Neural cell (in vitro differentiated cells): ENCODE measurements at regions not wholly inside any gene's neighbourhood (a gene's known extent, or its start where the extent isn't known, plus 50 kb on each side); places are given as distances from the start of the nearest gene placed in this dataset.

Experiments used
- H2AFZ ChIP-seq: fragments of 200-600, 300-800 bp; sonication (generic), shearing (Covaris generic); 2 replicates; pipeline ENCODE4 v1.6.0; 2014; ENCODE audit warnings: low read depth, mild to moderate bottlenecking, antibody characterized with exemption, low read length, moderate library complexity
- H3F3A ChIP-seq: fragments of 200-600 bp; shearing (Covaris generic); 2 replicates; pipeline ENCODE4 v1.6.1; 2016; ENCODE audit warnings: mild to moderate bottlenecking, moderate library complexity, mixed read lengths, antibody characterized with exemption, low read length; ENCODE audit not compliant: insufficient read depth, poor library complexity, severe bottlenecking
- H3K27ac ChIP-seq: fragments of 200-600, 300-800 bp; sonication (generic), shearing (Covaris generic); 2 replicates; pipeline ENCODE4 v1.5.1; 2014; ENCODE audit warnings: mild to moderate bottlenecking, low read length, moderate library complexity
- H3K27me3 ChIP-seq: fragments of 300-800, 200-600 bp; sonication (generic), shearing (Covaris generic); 2 replicates; pipeline ENCODE4 v1.6.0; 2014; ENCODE audit warnings: mild to moderate bottlenecking, low read depth, low read length, moderate library complexity; ENCODE audit not compliant: insufficient read depth
- H3K36me3 ChIP-seq: fragments of 300-800, 200-600 bp; sonication (generic), shearing (Covaris generic); 2 replicates; pipeline ENCODE4 v1.5.1; 2014; ENCODE audit warnings: mild to moderate bottlenecking, antibody characterized with exemption, low read length, moderate library complexity; ENCODE audit not compliant: insufficient read depth
- H3K4me2 ChIP-seq: fragments of 300-800, 200-600 bp; sonication (generic), shearing (Covaris generic); 2 replicates; pipeline ENCODE4 v1.6.0; 2014; ENCODE audit warnings: mild to moderate bottlenecking, low read length
- H3K4me3 ChIP-seq: fragments of 300-800, 200-600 bp; sonication (generic), shearing (Covaris generic); 2 replicates; pipeline ENCODE4 v1.5.1; 2014; ENCODE audit warnings: mild to moderate bottlenecking, low read length, moderate library complexity
- H3K79me2 ChIP-seq: fragments of 200-600 bp; shearing (Covaris generic); replicated peaks from 2 replicates; pipeline ENCODE4 v1.6.0; 2014; ENCODE audit warnings: mild to moderate bottlenecking, low read length, moderate library complexity; ENCODE audit not compliant: insufficient read depth
- H3K9ac ChIP-seq: fragments of 300-800, 200-600 bp; sonication (generic), shearing (Covaris generic); 2 replicates; pipeline ENCODE4 v1.6.1; 2016; ENCODE audit warnings: mild to moderate bottlenecking, low read length, mixed read lengths
- H3K9me2 ChIP-seq: fragments of 200-600 bp; shearing (Covaris generic); 2 replicates; pipeline ENCODE4 v1.6.1; 2016; ENCODE audit warnings: mild to moderate bottlenecking, low read length, mixed read lengths; ENCODE audit not compliant: insufficient read depth
- H3K9me3 ChIP-seq: fragments of 200-600, 300-800 bp; sonication (generic), shearing (Covaris generic); 2 replicates; pipeline ENCODE4 v1.6.1; 2016; ENCODE audit warnings: mild to moderate bottlenecking, mixed run types, low read length, moderate library complexity, mixed read lengths
- H4K20me1 ChIP-seq: fragments of 200-600 bp; shearing (Covaris generic); 2 replicates; pipeline ENCODE4 v1.6.1; 2016; ENCODE audit warnings: mild to moderate bottlenecking, mixed run types; ENCODE audit not compliant: insufficient read depth
- EP300 ChIP-seq: fragments of 450-650 bp; conservative IDR thresholded peaks from 2 replicates; pipeline ENCODE4 v1.6.1; 2014; ENCODE audit warnings: antibody characterized with exemption, mild to moderate bottlenecking, moderate library complexity; ENCODE audit not compliant: poor library complexity, severe bottlenecking
- EZH2 ChIP-seq: fragments of 200-600, 300-800 bp; shearing (Covaris generic), sonication (generic); IDR thresholded peaks from 2 replicates; pipeline ENCODE4 v1.6.1; 2014; ENCODE audit warnings: antibody characterized with exemption, low read length, borderline replicate concordance, mild to moderate bottlenecking; ENCODE audit not compliant: insufficient read depth, poor library complexity, severe bottlenecking
- MXI1 ChIP-seq: fragments of 450-650 bp; conservative IDR thresholded peaks from 2 replicates; pipeline ENCODE4 v1.6.1; 2014; ENCODE audit warnings: antibody characterized with exemption, mild to moderate bottlenecking; ENCODE audit not compliant: poor library complexity, severe bottlenecking
- POLR2AphosphoS5 ChIP-seq: IDR thresholded peaks from 2 replicates; pipeline ENCODE4 v1.6.1; 2012
- RAD21 ChIP-seq: fragments of 450-650 bp; conservative IDR thresholded peaks from 2 replicates; pipeline ENCODE4 v1.6.1; 2014; ENCODE audit warnings: antibody characterized with exemption, mild to moderate bottlenecking, moderate library complexity
- SMC3 ChIP-seq: fragments of 450-650 bp; conservative IDR thresholded peaks from 2 replicates; pipeline ENCODE4 v1.6.1; 2014; ENCODE audit warnings: antibody characterized with exemption, mild to moderate bottlenecking, moderate library complexity; ENCODE audit not compliant: poor library complexity
- TAF1 ChIP-seq: IDR thresholded peaks from 2 replicates; pipeline ENCODE4 v1.6.1; 2012; ENCODE audit warnings: low read depth
- TF ChIP-seq, protein P1 (sequence below): IDR thresholded peaks from 2 replicates; pipeline ENCODE4 v1.6.1; 2012; ENCODE audit warnings: borderline replicate concordance
- TF ChIP-seq, protein P2 (sequence below): fragments of 450-650 bp; IDR thresholded peaks from 2 replicates; pipeline ENCODE4 v1.5.1; 2014; ENCODE audit warnings: antibody characterized with exemption, mild to moderate bottlenecking, moderate library complexity; ENCODE audit not compliant: poor library complexity, severe bottlenecking

DNA sequence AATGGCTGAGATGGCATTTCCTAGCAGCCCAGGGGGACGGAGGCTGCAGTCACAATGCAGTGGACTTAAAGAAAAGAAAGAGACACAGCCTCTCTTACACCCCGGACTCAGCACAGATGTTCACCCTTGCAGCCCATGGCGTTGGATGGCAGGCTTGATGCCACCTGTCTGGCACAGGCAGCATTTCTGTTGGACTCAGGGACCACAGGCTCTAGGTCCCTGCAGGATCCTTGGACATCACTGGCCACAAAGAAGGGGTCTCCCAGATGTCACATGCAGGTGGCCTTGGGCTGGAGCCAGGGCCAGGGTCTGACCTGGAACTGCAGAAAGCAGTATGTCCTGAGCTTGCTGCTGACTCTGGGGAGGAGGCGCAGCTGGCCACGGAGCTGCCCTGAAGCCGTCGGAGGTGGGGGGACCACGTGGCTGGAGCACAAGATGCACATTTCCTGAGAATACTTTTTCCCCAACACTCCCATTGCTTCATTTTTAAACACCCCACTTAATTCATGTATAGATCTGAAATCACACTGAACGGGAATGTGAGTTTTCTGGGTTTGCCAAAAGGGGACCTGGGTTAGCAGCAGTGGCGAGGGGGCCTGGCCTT lies 102.3 kb upstream of the SULF2 start:
- TF ChIP-seq TAF1 (no peak), MXI1 (no peak), EZH2 (no peak), RAD21 (no peak)
- TF ChIP-seq, protein P1, sequence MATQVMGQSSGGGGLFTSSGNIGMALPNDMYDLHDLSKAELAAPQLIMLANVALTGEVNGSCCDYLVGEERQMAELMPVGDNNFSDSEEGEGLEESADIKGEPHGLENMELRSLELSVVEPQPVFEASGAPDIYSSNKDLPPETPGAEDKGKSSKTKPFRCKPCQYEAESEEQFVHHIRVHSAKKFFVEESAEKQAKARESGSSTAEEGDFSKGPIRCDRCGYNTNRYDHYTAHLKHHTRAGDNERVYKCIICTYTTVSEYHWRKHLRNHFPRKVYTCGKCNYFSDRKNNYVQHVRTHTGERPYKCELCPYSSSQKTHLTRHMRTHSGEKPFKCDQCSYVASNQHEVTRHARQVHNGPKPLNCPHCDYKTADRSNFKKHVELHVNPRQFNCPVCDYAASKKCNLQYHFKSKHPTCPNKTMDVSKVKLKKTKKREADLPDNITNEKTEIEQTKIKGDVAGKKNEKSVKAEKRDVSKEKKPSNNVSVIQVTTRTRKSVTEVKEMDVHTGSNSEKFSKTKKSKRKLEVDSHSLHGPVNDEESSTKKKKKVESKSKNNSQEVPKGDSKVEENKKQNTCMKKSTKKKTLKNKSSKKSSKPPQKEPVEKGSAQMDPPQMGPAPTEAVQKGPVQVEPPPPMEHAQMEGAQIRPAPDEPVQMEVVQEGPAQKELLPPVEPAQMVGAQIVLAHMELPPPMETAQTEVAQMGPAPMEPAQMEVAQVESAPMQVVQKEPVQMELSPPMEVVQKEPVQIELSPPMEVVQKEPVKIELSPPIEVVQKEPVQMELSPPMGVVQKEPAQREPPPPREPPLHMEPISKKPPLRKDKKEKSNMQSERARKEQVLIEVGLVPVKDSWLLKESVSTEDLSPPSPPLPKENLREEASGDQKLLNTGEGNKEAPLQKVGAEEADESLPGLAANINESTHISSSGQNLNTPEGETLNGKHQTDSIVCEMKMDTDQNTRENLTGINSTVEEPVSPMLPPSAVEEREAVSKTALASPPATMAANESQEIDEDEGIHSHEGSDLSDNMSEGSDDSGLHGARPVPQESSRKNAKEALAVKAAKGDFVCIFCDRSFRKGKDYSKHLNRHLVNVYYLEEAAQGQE: no peak
- Histone ChIP-seq H4K20me1 (no peaks in the 10 kb centered on the region), H3K27ac (no peak overlapping the region), H3K9me2 (no peaks in the 10 kb centered on the region), H2AFZ (no peak overlapping the region), H3K79me2 (no peaks in the 10 kb centered on the region), H3F3A (no peaks in the 10 kb centered on the region), H3K4me2 (no peak overlapping the region), H3K4me3 (no peak overlapping the region), H3K36me3 (no peaks in the 10 kb centered on the region), H3K9ac (no peak overlapping the region), H3K27me3 (no peaks in the 10 kb centered on the region), H3K9me3 (no peaks in the 10 kb centered on the region)

DNA sequence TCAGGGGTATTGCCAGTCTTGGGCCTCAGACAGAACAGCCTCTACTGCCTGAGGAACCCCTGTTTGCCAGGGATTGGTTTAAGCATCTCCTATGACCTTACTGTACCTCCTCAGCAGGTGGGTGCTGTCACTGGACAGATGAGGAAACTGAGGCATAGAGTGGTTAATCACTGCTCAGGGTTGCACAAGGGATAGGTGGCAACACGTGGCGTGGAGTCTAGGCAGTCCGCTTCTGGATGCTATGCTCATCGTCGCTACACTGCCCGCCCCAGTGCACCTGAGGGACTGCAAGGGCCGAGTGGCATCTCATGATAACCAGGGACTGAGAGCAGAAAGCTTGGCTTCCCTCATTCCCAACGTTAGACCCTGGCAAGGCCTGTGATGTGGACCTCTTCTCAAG lies 101.8 kb upstream of the SULF2 start:
- Histone ChIP-seq H3K4me2 (no peak overlapping the region), H3K9ac (no peak overlapping the region), H3F3A (no peaks in the 10 kb centered on the region), H2AFZ (no peak overlapping the region), H3K9me2 (no peaks in the 10 kb centered on the region), H3K79me2 (no peaks in the 10 kb centered on the region), H3K27ac (no peak overlapping the region), H3K4me3 (no peak overlapping the region), H3K27me3 (no peaks in the 10 kb centered on the region), H4K20me1 (no peaks in the 10 kb centered on the region), H3K36me3 (no peaks in the 10 kb centered on the region), H3K9me3 (no peaks in the 10 kb centered on the region)
- TF ChIP-seq, protein P2, sequence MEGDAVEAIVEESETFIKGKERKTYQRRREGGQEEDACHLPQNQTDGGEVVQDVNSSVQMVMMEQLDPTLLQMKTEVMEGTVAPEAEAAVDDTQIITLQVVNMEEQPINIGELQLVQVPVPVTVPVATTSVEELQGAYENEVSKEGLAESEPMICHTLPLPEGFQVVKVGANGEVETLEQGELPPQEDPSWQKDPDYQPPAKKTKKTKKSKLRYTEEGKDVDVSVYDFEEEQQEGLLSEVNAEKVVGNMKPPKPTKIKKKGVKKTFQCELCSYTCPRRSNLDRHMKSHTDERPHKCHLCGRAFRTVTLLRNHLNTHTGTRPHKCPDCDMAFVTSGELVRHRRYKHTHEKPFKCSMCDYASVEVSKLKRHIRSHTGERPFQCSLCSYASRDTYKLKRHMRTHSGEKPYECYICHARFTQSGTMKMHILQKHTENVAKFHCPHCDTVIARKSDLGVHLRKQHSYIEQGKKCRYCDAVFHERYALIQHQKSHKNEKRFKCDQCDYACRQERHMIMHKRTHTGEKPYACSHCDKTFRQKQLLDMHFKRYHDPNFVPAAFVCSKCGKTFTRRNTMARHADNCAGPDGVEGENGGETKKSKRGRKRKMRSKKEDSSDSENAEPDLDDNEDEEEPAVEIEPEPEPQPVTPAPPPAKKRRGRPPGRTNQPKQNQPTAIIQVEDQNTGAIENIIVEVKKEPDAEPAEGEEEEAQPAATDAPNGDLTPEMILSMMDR: no peak
- no peak for TF ChIP-seq TAF1
- no peak for TF ChIP-seq EP300
- no peak for TF ChIP-seq RAD21
- no peak for TF ChIP-seq SMC3
- TF ChIP-seq POLR2AphosphoS5: no peak
- no peak for TF ChIP-seq MXI1
- TF ChIP-seq EZH2: no peak
- TF ChIP-seq, protein P1: no peak
